Femur (tissue), 1 donor: ENCODE measurements at regions not wholly inside any gene's neighbourhood (a gene's known extent, or its start where the extent isn't known, plus 50 kb on each side); places are given as distances from the start of the nearest gene placed in this dataset.

ENCODE experiments used
- DNase-seq: peaks from one replicate; pipeline ENCODE4 v3.0.0-alpha.2; 2017

- DNase-seq, result no peak
Observed at GRCh38 chr3:167958141-167958540, 137.6 kb downstream of the GOLIM4 start.

GRCh38 chr3:167952969-167953368 is 142.8 kb downstream of the GOLIM4 start:
- no peak for DNase-seq

GRCh38 chr3:167950212-167950611 is 145.5 kb downstream of the GOLIM4 start:
- no peak for DNase-seq

GRCh38 chr3:167941234-167941995 is 154.3 kb downstream of the GOLIM4 start:
- peak; percentile 64 for DNase-seq

GRCh38 chr3:167940241-167940640 is 155.5 kb downstream of the GOLIM4 start:
- no peak for DNase-seq

GRCh38 chr3:167938516-167938915 is 157.2 kb downstream of the GOLIM4 start:
- DNase-seq, result no peak

- no peak for DNase-seq
Observed at GRCh38 chr3:167936019-167936418, 159.7 kb downstream of the GOLIM4 start.

- no peak for DNase-seq
Observed at GRCh38 chr3:167930453-167930852, 165.3 kb downstream of the GOLIM4 start.

GRCh38 chr3:167929968-167930367 is 165.8 kb downstream of the GOLIM4 start:
- no peak for DNase-seq

- no peak for DNase-seq
Observed at GRCh38 chr3:167928381-167928780, 167.3 kb downstream of the GOLIM4 start.

- no peak for DNase-seq
Observed at GRCh38 chr3:167920747-167921146, 175.0 kb downstream of the GOLIM4 start.

GRCh38 chr3:167919590-167919989 is 176.1 kb downstream of the GOLIM4 start:
- no peak for DNase-seq

GRCh38 chr3:167918686-167919085 is 177.0 kb downstream of the GOLIM4 start:
- no peak for DNase-seq

- no peak for DNase-seq
Observed at GRCh38 chr3:167918008-167918596, 177.6 kb downstream of the GOLIM4 start.

GRCh38 chr3:167913219-167913835 is 177.8 kb downstream of the SERPINI1 start:
- no peak for DNase-seq

GRCh38 chr3:167909952-167910351 is 174.4 kb downstream of the SERPINI1 start:
- DNase-seq, result no peak

- no peak for DNase-seq
Observed at GRCh38 chr3:167909504-167909896, 174.0 kb downstream of the SERPINI1 start.

- no peak for DNase-seq
Observed at GRCh38 chr3:167908746-167909503, 173.4 kb downstream of the SERPINI1 start.

GRCh38 chr3:167908221-167908620 is 172.7 kb downstream of the SERPINI1 start:
- DNase-seq, result no peak

- DNase-seq, result no peak
Observed at GRCh38 chr3:167901138-167901537, 165.6 kb downstream of the SERPINI1 start.

- DNase-seq, result no peak
Observed at GRCh38 chr3:167899093-167899492, 163.6 kb downstream of the SERPINI1 start.

GRCh38 chr3:167898091-167898490 is 162.6 kb downstream of the SERPINI1 start:
- no peak for DNase-seq

- DNase-seq, result no peak
Observed at GRCh38 chr3:167895684-167896083, 160.2 kb downstream of the SERPINI1 start.
